HepG2 (cell line): ENCODE measurements at regions not wholly inside any gene's neighbourhood (a gene's known extent, or its start where the extent isn't known, plus 50 kb on each side); places are given as distances from the start of the nearest gene placed in this dataset.

Experiments
- ATRX ChIP-seq: sonication (generic); formaldehyde crosslinking; IDR thresholded peaks from 2 replicates; pipeline ENCODE4 v1.4.0; 2020; ENCODE audit warnings: missing genetic modification reagents, borderline replicate concordance
- FOXJ3 ChIP-seq: sonication (generic); formaldehyde crosslinking; IDR thresholded peaks from 2 replicates; pipeline ENCODE4 v1.4.0; 2020; ENCODE audit warnings: missing genetic modification reagents, mild to moderate bottlenecking, borderline replicate concordance
- ISX ChIP-seq: sonication (generic); formaldehyde crosslinking; conservative IDR thresholded peaks from 2 replicates; pipeline ENCODE4 v1.5.0; 2020; ENCODE audit warnings: missing genetic modification reagents
- MEF2D ChIP-seq: sonication (generic); formaldehyde crosslinking; IDR thresholded peaks from 2 replicates; pipeline ENCODE4 v1.5.1; 2020; ENCODE audit warnings: mild to moderate bottlenecking, missing genetic modification reagents
- MYNN ChIP-seq: sonication (generic); formaldehyde crosslinking; IDR thresholded peaks from 2 replicates; pipeline ENCODE4 v1.4.0; 2020; ENCODE audit warnings: mild to moderate bottlenecking, low read depth, missing genetic modification reagents
- NCOA2 ChIP-seq: sonication (generic); formaldehyde crosslinking; IDR thresholded peaks from 2 replicates; pipeline ENCODE4 v1.8.0; 2022; ENCODE audit warnings: inconsistent platforms
- NFATC3 ChIP-seq: sonication (generic); formaldehyde crosslinking; IDR thresholded peaks from 2 replicates; pipeline ENCODE4 v1.5.1; 2020; ENCODE audit warnings: mild to moderate bottlenecking, missing genetic modification reagents
- RORA ChIP-seq: sonication (generic); formaldehyde crosslinking; IDR thresholded peaks from 2 replicates; pipeline ENCODE4 v1.5.0; 2020; ENCODE audit warnings: mild to moderate bottlenecking, missing genetic modification reagents, moderate library complexity
- SAP130 ChIP-seq: IDR thresholded peaks from 2 replicates; pipeline ENCODE4 v1.6.1; 2016; ENCODE audit warnings: low read depth
- SOX5 ChIP-seq: IDR thresholded peaks from 2 replicates; pipeline ENCODE4 v1.6.1; 2016; ENCODE audit warnings: borderline replicate concordance
- SRSF1 ChIP-seq: fragments of 200-400 bp; formaldehyde crosslinking; optimal IDR thresholded peaks from 2 replicates; pipeline ENCODE3; 2017; ENCODE audit warnings: mild to moderate bottlenecking, low read depth, low read length, moderate library complexity
- THAP11 ChIP-seq: IDR thresholded peaks from 2 replicates; pipeline ENCODE4 v1.6.1; 2016; ENCODE audit warnings: missing biosample characterization, missing genetic modification reagents
- ZFP36L1 ChIP-seq: sonication (generic); formaldehyde crosslinking; IDR thresholded peaks from 2 replicates; pipeline ENCODE4 v1.8.0; 2022; ENCODE audit warnings: mild to moderate bottlenecking, missing genetic modification reagents, moderate library complexity
- ZKSCAN8 ChIP-seq: IDR thresholded peaks from 2 replicates; pipeline ENCODE4 v1.6.1; 2016; ENCODE audit warnings: borderline replicate concordance, missing genetic modification reagents, missing compliant biosample characterization
- ZNF326 ChIP-seq: sonication (generic); formaldehyde crosslinking; IDR thresholded peaks from 2 replicates; pipeline ENCODE4 v1.4.0; 2020; ENCODE audit warnings: missing genetic modification reagents, borderline replicate concordance
- ZNF333 ChIP-seq: sonication (generic); formaldehyde crosslinking; IDR thresholded peaks from 2 replicates; pipeline ENCODE4 v1.4.0; 2020; ENCODE audit warnings: mild to moderate bottlenecking, missing genetic modification reagents, borderline replicate concordance
- ZNF468 ChIP-seq: sonication (generic); formaldehyde crosslinking; IDR thresholded peaks from 2 replicates; pipeline ENCODE4 v1.8.0; 2022; ENCODE audit warnings: mild to moderate bottlenecking, moderate library complexity, missing genetic modification reagents
- ZNF530 ChIP-seq: sonication (generic); formaldehyde crosslinking; IDR thresholded peaks from 2 replicates; pipeline ENCODE4 v1.5.0; 2020; ENCODE audit warnings: low read depth, mild to moderate bottlenecking, missing genetic modification reagents
- ZNF546 ChIP-seq: sonication (generic); formaldehyde crosslinking; conservative IDR thresholded peaks from 2 replicates; pipeline ENCODE4 v1.8.1; 2023; ENCODE audit warnings: mild to moderate bottlenecking, missing genetic modification reagents
- TF ChIP-seq, protein P1 (sequence below): sonication (generic); formaldehyde crosslinking; IDR thresholded peaks from 2 replicates; pipeline ENCODE4 v1.5.0; 2020; ENCODE audit warnings: mild to moderate bottlenecking, missing genetic modification reagents
- TF ChIP-seq, protein P2 (sequence below): sonication (generic); formaldehyde crosslinking; IDR thresholded peaks from 2 replicates; pipeline ENCODE4 v1.4.0; 2020; ENCODE audit warnings: missing genetic modification reagents
- TF ChIP-seq, protein P3 (sequence below): sonication (generic); formaldehyde crosslinking; IDR thresholded peaks from 2 replicates; pipeline ENCODE4 v1.4.0; 2020; ENCODE audit warnings: missing genetic modification reagents
- TF ChIP-seq, protein P4 (sequence below): sonication (generic); formaldehyde crosslinking; IDR thresholded peaks from 2 replicates; pipeline ENCODE4 v1.5.0; 2020; ENCODE audit warnings: mild to moderate bottlenecking, missing genetic modification reagents

DNA sequence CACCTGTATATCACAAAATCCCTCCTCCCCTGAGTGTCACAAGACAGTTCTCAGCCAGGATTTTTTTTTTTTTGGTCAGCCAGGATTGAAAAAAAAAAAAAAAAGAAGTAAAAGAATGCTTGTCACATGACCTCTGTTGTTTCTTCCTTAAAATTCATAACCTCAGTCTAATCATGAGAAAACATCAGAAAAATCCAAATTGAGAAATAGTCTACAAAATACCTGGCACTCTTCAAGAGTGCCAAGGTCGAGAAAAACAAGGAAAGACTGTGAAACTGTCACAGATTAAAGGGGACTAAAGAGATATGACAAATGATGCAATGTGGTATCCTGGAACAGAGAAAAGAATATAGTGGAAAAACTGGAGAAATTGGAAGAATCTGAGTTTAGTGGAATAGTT is 58.5 kb upstream of the SUB1 start (continued):
- TF ChIP-seq SOX5 (CRISPR knock-in tag) (peak; percentile 80; the same call in 1 of the 2 replicates), MYNN (CRISPR knock-in tag) (no peak), ZNF326 (CRISPR knock-in tag) (no peak), SRSF1 (no peak), NFATC3 (CRISPR knock-in tag) (no peak), ZKSCAN8 (CRISPR knock-in tag) (no peak), ZNF468 (CRISPR knock-in tag) (no peak), ZNF333 (CRISPR knock-in tag) (no peak), NCOA2 (CRISPR knock-in tag) (peak; percentile 88), FOXJ3 (CRISPR knock-in tag) (peak; percentile 62; the same call in 1 of the 2 replicates), RORA (CRISPR knock-in tag) (no peak), ISX (CRISPR knock-in tag) (no peak), ZNF530 (CRISPR knock-in tag) (no peak), ZNF546 (no peak), ZFP36L1 (CRISPR knock-in tag) (no peak), THAP11 (CRISPR knock-in tag) (0 out of 2 replicates have a peak, but pooled peaks have one; percentile 27), SAP130 (peak; percentile 51), MEF2D (no peak), ATRX (no peak)
- TF ChIP-seq, protein P1, sequence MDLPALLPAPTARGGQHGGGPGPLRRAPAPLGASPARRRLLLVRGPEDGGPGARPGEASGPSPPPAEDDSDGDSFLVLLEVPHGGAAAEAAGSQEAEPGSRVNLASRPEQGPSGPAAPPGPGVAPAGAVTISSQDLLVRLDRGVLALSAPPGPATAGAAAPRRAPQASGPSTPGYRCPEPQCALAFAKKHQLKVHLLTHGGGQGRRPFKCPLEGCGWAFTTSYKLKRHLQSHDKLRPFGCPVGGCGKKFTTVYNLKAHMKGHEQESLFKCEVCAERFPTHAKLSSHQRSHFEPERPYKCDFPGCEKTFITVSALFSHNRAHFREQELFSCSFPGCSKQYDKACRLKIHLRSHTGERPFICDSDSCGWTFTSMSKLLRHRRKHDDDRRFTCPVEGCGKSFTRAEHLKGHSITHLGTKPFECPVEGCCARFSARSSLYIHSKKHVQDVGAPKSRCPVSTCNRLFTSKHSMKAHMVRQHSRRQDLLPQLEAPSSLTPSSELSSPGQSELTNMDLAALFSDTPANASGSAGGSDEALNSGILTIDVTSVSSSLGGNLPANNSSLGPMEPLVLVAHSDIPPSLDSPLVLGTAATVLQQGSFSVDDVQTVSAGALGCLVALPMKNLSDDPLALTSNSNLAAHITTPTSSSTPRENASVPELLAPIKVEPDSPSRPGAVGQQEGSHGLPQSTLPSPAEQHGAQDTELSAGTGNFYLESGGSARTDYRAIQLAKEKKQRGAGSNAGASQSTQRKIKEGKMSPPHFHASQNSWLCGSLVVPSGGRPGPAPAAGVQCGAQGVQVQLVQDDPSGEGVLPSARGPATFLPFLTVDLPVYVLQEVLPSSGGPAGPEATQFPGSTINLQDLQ (CRISPR knock-in tag), result no peak
- TF ChIP-seq, protein P2, sequence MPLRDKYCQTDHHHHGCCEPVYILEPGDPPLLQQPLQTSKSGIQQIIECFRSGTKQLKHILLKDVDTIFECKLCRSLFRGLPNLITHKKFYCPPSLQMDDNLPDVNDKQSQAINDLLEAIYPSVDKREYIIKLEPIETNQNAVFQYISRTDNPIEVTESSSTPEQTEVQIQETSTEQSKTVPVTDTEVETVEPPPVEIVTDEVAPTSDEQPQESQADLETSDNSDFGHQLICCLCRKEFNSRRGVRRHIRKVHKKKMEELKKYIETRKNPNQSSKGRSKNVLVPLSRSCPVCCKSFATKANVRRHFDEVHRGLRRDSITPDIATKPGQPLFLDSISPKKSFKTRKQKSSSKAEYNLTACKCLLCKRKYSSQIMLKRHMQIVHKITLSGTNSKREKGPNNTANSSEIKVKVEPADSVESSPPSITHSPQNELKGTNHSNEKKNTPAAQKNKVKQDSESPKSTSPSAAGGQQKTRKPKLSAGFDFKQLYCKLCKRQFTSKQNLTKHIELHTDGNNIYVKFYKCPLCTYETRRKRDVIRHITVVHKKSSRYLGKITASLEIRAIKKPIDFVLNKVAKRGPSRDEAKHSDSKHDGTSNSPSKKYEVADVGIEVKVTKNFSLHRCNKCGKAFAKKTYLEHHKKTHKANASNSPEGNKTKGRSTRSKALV (CRISPR knock-in tag), result no peak
- TF ChIP-seq, protein P3, sequence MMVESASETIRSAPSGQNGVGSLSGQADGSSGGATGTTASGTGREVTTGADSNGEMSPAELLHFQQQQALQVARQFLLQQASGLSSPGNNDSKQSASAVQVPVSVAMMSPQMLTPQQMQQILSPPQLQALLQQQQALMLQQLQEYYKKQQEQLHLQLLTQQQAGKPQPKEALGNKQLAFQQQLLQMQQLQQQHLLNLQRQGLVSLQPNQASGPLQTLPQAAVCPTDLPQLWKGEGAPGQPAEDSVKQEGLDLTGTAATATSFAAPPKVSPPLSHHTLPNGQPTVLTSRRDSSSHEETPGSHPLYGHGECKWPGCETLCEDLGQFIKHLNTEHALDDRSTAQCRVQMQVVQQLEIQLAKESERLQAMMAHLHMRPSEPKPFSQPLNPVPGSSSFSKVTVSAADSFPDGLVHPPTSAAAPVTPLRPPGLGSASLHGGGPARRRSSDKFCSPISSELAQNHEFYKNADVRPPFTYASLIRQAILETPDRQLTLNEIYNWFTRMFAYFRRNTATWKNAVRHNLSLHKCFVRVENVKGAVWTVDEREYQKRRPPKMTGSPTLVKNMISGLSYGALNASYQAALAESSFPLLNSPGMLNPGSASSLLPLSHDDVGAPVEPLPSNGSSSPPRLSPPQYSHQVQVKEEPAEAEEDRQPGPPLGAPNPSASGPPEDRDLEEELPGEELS (CRISPR knock-in tag), result no peak
- TF ChIP-seq, protein P4, sequence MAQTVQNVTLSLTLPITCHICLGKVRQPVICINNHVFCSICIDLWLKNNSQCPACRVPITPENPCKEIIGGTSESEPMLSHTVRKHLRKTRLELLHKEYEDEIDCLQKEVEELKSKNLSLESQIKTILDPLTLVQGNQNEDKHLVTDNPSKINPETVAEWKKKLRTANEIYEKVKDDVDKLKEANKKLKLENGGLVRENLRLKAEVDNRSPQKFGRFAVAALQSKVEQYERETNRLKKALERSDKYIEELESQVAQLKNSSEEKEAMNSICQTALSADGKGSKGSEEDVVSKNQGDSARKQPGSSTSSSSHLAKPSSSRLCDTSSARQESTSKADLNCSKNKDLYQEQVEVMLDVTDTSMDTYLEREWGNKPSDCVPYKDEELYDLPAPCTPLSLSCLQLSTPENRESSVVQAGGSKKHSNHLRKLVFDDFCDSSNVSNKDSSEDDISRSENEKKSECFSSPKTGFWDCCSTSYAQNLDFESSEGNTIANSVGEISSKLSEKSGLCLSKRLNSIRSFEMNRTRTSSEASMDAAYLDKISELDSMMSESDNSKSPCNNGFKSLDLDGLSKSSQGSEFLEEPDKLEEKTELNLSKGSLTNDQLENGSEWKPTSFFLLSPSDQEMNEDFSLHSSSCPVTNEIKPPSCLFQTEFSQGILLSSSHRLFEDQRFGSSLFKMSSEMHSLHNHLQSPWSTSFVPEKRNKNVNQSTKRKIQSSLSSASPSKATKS, result no peak
